IPS DF 6.9 (cell line): ENCODE measurements at regions not wholly inside any gene's neighbourhood (a gene's known extent, or its start where the extent isn't known, plus 50 kb on each side); places are given as distances from the start of the nearest gene placed in this dataset.
A peak's percentile ranks its signal among the peaks of the same experiment; 100 is the strongest.

ENCODE experiments used
- DNase-seq: peaks from one replicate; pipeline ENCODE4 v3.0.0-alpha.2; 2013; ENCODE audit warnings: low read depth, low spot score
- H3K27ac ChIP-seq: one replicate; pipeline ENCODE4 v1.5.1; 2013; ENCODE audit warnings: low read length, control low read depth
- H3K27me3 ChIP-seq: 2 replicates; pipeline ENCODE4 v1.6.1; 2013; ENCODE audit warnings: mild to moderate bottlenecking, low read length; ENCODE audit not compliant: control insufficient read depth, insufficient read depth
- H3K36me3 ChIP-seq: 2 replicates; pipeline ENCODE4 v1.6.1; 2013; ENCODE audit warnings: low read length; ENCODE audit not compliant: control insufficient read depth, insufficient read depth
- H3K4me1 ChIP-seq: 2 replicates; pipeline ENCODE4 v1.6.1; 2013; ENCODE audit warnings: low read length; ENCODE audit not compliant: control insufficient read depth, insufficient read depth
- H3K4me3 ChIP-seq: 2 replicates; pipeline ENCODE4 v1.5.1; 2013; ENCODE audit warnings: mild to moderate bottlenecking, low read length
- H3K9me3 ChIP-seq: 2 replicates; pipeline ENCODE4 v1.6.1; 2013; ENCODE audit warnings: low read length, inconsistent platforms; ENCODE audit not compliant: control insufficient read depth, insufficient read depth
- WGBS: extraction: QIAGEN DNeasy Blood & Tissue Kit; methylation state at CpG from one replicate; pipeline ENCODE4 v1.1.7; 2013; ENCODE audit warnings: mixed read lengths, missing lambda C conversion rate; ENCODE audit not compliant: insufficient read length, insufficient coverage; 5-methylcytosine and 5-hydroxymethylcytosine counted together

GRCh38 chr17:13735861-13736260, 134.1 kb upstream of the HS3ST3A1 start:
- Histone ChIP-seq H3K36me3 (no peaks in the 10 kb centered on the region), H3K27ac (no peak overlapping the region), H3K4me1 (no peaks in the 10 kb centered on the region), H3K4me3 (no peak overlapping the region), H3K27me3 (no peaks in the 10 kb centered on the region), H3K9me3 (no peaks in the 10 kb centered on the region)
- WGBS, result no CpG with 5 or more reads among the region's 2 CpGs
- DNase-seq, result no peak

- no peak overlapping the region for H3K27ac ChIP-seq
- H3K4me1 ChIP-seq, result no peaks in the 10 kb centered on the region
- no peaks in the 10 kb centered on the region for H3K9me3 ChIP-seq
- no peaks in the 10 kb centered on the region for H3K27me3 ChIP-seq
- no peak overlapping the region for H3K4me3 ChIP-seq
- no peak for DNase-seq
- no peaks in the 10 kb centered on the region for H3K36me3 ChIP-seq
Measured at GRCh38 chr17:13736916-13737315, 135.2 kb upstream of the HS3ST3A1 start.

- Histone ChIP-seq H3K27ac (no peak overlapping the region), H3K27me3 (no peaks in the 10 kb centered on the region), H3K4me1 (no peaks in the 10 kb centered on the region), H3K9me3 (no peaks in the 10 kb centered on the region), H3K4me3 (no peak overlapping the region), H3K36me3 (no peaks in the 10 kb centered on the region)
- no CpG with 5 or more reads among the region's 3 CpGs for WGBS
- no peak for DNase-seq
Measured at GRCh38 chr17:13740686-13741085, 139.0 kb upstream of the HS3ST3A1 start.

- Histone ChIP-seq H3K27ac (no peak overlapping the region), H3K9me3 (no peaks in the 10 kb centered on the region), H3K4me3 (no peak overlapping the region), H3K27me3 (no peaks in the 10 kb centered on the region), H3K4me1 (no peaks in the 10 kb centered on the region), H3K36me3 (no peaks in the 10 kb centered on the region)
- WGBS, result no CpG with 5 or more reads among the region's 1 CpG
- DNase-seq, result no peak
Measured at GRCh38 chr17:13741744-13742143, 140.0 kb upstream of the HS3ST3A1 start.

- Histone ChIP-seq H3K36me3 (no peaks in the 10 kb centered on the region), H3K4me1 (no peaks in the 10 kb centered on the region), H3K4me3 (no peak overlapping the region), H3K27me3 (no peaks in the 10 kb centered on the region), H3K27ac (no peak overlapping the region), H3K9me3 (no peaks in the 10 kb centered on the region)
- no peak for DNase-seq
- no CpG with 5 or more reads among the region's 3 CpGs for WGBS
Measured at GRCh38 chr17:13743906-13744305, 142.2 kb upstream of the HS3ST3A1 start.

GRCh38 chr17:13746404-13746803, 144.7 kb upstream of the HS3ST3A1 start:
- no peak overlapping the region for H3K27ac ChIP-seq
- no peaks in the 10 kb centered on the region for H3K36me3 ChIP-seq
- WGBS, result no CpG with 5 or more reads among the region's 9 CpGs
- DNase-seq, result no peak
- no peak overlapping the region for H3K4me3 ChIP-seq
- peaks cover 4% of the 10 kb centered on the region; the same call in 1 of the 2 replicates for H3K4me1 ChIP-seq
- no peaks in the 10 kb centered on the region for H3K27me3 ChIP-seq
- no peaks in the 10 kb centered on the region for H3K9me3 ChIP-seq

- DNase-seq, result no peak
- no peaks in the 10 kb centered on the region for H3K27me3 ChIP-seq
- H3K9me3 ChIP-seq, result no peaks in the 10 kb centered on the region
- no peaks in the 10 kb centered on the region for H3K36me3 ChIP-seq
- H3K4me3 ChIP-seq, result no peak overlapping the region
- H3K4me1 ChIP-seq, result peaks cover 4% of the 10 kb centered on the region; the same call in 1 of the 2 replicates
- WGBS, result no CpG with 5 or more reads among the region's 5 CpGs
- H3K27ac ChIP-seq, result no peak overlapping the region
Measured at GRCh38 chr17:13749166-13749890, 147.6 kb upstream of the HS3ST3A1 start.

GRCh38 chr17:13749891-13750235, 148.1 kb upstream of the HS3ST3A1 start:
- no peaks in the 10 kb centered on the region for H3K36me3 ChIP-seq
- H3K9me3 ChIP-seq, result no peaks in the 10 kb centered on the region
- H3K4me1 ChIP-seq, result peaks cover 4% of the 10 kb centered on the region; the same call in 1 of the 2 replicates
- no peaks in the 10 kb centered on the region for H3K27me3 ChIP-seq
- no CpG with 5 or more reads among the region's 1 CpG for WGBS
- H3K4me3 ChIP-seq, result no peak overlapping the region
- DNase-seq, result no peak
- H3K27ac ChIP-seq, result no peak overlapping the region

GRCh38 chr17:13750816-13751793, 149.4 kb upstream of the HS3ST3A1 start:
- H3K4me1 ChIP-seq, result peaks cover 4% of the 10 kb centered on the region; the same call in 1 of the 2 replicates
- no peaks in the 10 kb centered on the region for H3K9me3 ChIP-seq
- WGBS, result no CpG with 5 or more reads among the region's 12 CpGs
- no peak overlapping the region for H3K27ac ChIP-seq
- H3K27me3 ChIP-seq, result no peaks in the 10 kb centered on the region
- no peaks in the 10 kb centered on the region for H3K36me3 ChIP-seq
- no peak overlapping the region for H3K4me3 ChIP-seq
- peak; percentile 43 for DNase-seq

- peaks cover 4% of the 10 kb centered on the region; the same call in 1 of the 2 replicates for H3K4me1 ChIP-seq
- no peak overlapping the region for H3K4me3 ChIP-seq
- peak; percentile 11 for DNase-seq
- H3K9me3 ChIP-seq, result no peaks in the 10 kb centered on the region
- no peaks in the 10 kb centered on the region for H3K36me3 ChIP-seq
- WGBS, result no CpG with 5 or more reads among the region's 3 CpGs
- H3K27ac ChIP-seq, result no peak overlapping the region
- H3K27me3 ChIP-seq, result no peaks in the 10 kb centered on the region
Measured at GRCh38 chr17:13753154-13753553, 151.4 kb upstream of the HS3ST3A1 start.
